CD4-positive, alpha-beta T cell treated with Interleukin-10 for 1 hour (primary cell): ENCODE measurements at regions not wholly inside any gene's neighbourhood (a gene's known extent, or its start where the extent isn't known, plus 50 kb on each side); places are given as distances from the start of the nearest gene placed in this dataset.

Experiments
- DNase-seq: peaks from one replicate; pipeline ENCODE4 v3.0.0-alpha.2; 2020

GRCh38 chr10:131490991-131491594 is 179.6 kb upstream of the TCERG1L start:
- DNase-seq, result no peak

GRCh38 chr10:131492211-131492857 is 180.8 kb upstream of the TCERG1L start:
- DNase-seq, result no peak

GRCh38 chr10:131493432-131493831 is 181.9 kb upstream of the TCERG1L start:
- no peak for DNase-seq

- DNase-seq, result no peak
These were observed 182.9 kb upstream of the TCERG1L start for GRCh38 chr10:131494451-131494850.

GRCh38 chr10:131495224-131495623 is 183.7 kb upstream of the TCERG1L start:
- no peak for DNase-seq

- no peak for DNase-seq
These were observed 184.4 kb upstream of the TCERG1L start for GRCh38 chr10:131495892-131496291.

- DNase-seq, result no peak
These were observed 185.0 kb upstream of the TCERG1L start for GRCh38 chr10:131496351-131497052.

GRCh38 chr10:131499566-131499965 is 188.0 kb upstream of the TCERG1L start:
- DNase-seq, result no peak

GRCh38 chr10:131500181-131500580 is 188.7 kb upstream of the TCERG1L start:
- DNase-seq, result no peak

- no peak for DNase-seq
These were observed 189.4 kb upstream of the TCERG1L start for GRCh38 chr10:131500892-131501291.

- DNase-seq, result no peak
These were observed 192.5 kb upstream of the TCERG1L start for GRCh38 chr10:131503992-131504391.

- DNase-seq, result no peak
These were observed 199.9 kb upstream of the TCERG1L start for GRCh38 chr10:131511391-131511790.

- no peak for DNase-seq
These were observed 201.3 kb upstream of the TCERG1L start for GRCh38 chr10:131512852-131513251.

- DNase-seq, result no peak
These were observed 201.9 kb upstream of the TCERG1L start for GRCh38 chr10:131513445-131513844.

- DNase-seq, result no peak
These were observed 202.4 kb upstream of the TCERG1L start for GRCh38 chr10:131513901-131514300.

GRCh38 chr10:131514454-131514853 is 202.9 kb upstream of the TCERG1L start:
- no peak for DNase-seq

- DNase-seq, result no peak
These were observed 204.8 kb upstream of the TCERG1L start for GRCh38 chr10:131516285-131516684.

GRCh38 chr10:131517781-131518180 is 206.3 kb upstream of the TCERG1L start:
- no peak for DNase-seq

- no peak for DNase-seq
These were observed 208.4 kb upstream of the TCERG1L start for GRCh38 chr10:131519723-131520605.

GRCh38 chr10:131531265-131532190 is 220.0 kb upstream of the TCERG1L start:
- DNase-seq, result no peak

- no peak for DNase-seq
These were observed 220.8 kb upstream of the TCERG1L start for GRCh38 chr10:131532291-131532690.

- DNase-seq, result no peak
These were observed 221.3 kb upstream of the TCERG1L start for GRCh38 chr10:131532745-131533341.
